Thoracic aorta (tissue), 2 donors: ENCODE measurements at regions not wholly inside any gene's neighbourhood (a gene's known extent, or its start where the extent isn't known, plus 50 kb on each side); places are given as distances from the start of the nearest gene placed in this dataset.

Source experiments
- ATAC-seq: fragments of 150-250 bp; one replicate; pipeline ENCODE4 v1.8.0; 2017; ENCODE audit warnings: low read depth; ENCODE audit not compliant: insufficient number of reproducible peaks, low FRiP score
- DNase-seq: peaks from one replicate; pipeline ENCODE4 v3.0.0-alpha.2; 2020; ENCODE audit warnings: low spot score
- H3K27ac ChIP-seq, 2 donors: fragments of 200-600 bp; sonication (generic); 1 replicate in 1 of 2; 2 replicates in 1 of 2; pipeline ENCODE4 v1.5.1; 2016; ENCODE audit warnings: mild to moderate bottlenecking in 2 of 2, moderate library complexity in 2 of 2
- H3K27me3 ChIP-seq: fragments of 200-600 bp; sonication (generic); replicated peaks from 2 replicates; pipeline ENCODE4 v1.6.0; 2016; ENCODE audit warnings: mild to moderate bottlenecking; ENCODE audit not compliant: insufficient read depth
- H3K36me3 ChIP-seq: fragments of 200-600 bp; sonication (generic); one replicate; pipeline ENCODE4 v1.5.1; 2016
- H3K4me1 ChIP-seq, 2 donors: fragments of 200-600 bp; sonication (generic); 1 replicate in 1 of 2; 2 replicates in 1 of 2; pipeline versions ENCODE4 v1.5.1 to v1.6.0; 2016; ENCODE audit warnings: low read depth in 2 of 2, mild to moderate bottlenecking in 1 of 2; ENCODE audit not compliant: control insufficient read depth in 1 of 2
- H3K4me3 ChIP-seq: fragments of 200-600 bp; sonication (generic); 2 replicates; pipeline ENCODE4 v1.5.1; 2016; ENCODE audit warnings: mild to moderate bottlenecking
- H3K9me3 ChIP-seq: fragments of 200-600 bp; sonication (generic); 2 replicates; pipeline ENCODE4 v1.5.1; 2016
- TF ChIP-seq, protein P1 (sequence below): fragments of 200-600 bp; sonication (generic); IDR thresholded peaks from one replicate; pipeline ENCODE4 v1.5.1; 2019; ENCODE audit warnings: antibody characterized with exemption

DNA sequence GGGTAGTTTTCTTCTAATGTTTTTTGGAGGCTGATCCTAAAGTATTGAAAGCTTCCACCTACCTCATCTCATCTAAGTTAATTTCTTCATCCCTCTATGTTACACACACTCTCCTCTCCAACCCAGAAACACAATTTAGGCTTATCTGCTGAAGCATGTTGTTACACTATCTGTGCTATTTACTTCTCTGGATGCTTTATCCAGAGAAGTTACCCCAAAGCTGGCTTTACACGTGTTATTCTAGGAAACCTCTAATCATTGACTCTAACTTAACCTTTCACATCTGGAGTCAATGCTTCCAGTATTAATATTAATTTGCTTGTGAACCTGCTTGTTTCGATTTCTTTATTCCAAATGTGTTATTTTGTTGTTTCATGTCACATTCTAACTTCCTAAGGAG, 87.3 kb upstream of the NMU start:
- TF ChIP-seq, protein P1, sequence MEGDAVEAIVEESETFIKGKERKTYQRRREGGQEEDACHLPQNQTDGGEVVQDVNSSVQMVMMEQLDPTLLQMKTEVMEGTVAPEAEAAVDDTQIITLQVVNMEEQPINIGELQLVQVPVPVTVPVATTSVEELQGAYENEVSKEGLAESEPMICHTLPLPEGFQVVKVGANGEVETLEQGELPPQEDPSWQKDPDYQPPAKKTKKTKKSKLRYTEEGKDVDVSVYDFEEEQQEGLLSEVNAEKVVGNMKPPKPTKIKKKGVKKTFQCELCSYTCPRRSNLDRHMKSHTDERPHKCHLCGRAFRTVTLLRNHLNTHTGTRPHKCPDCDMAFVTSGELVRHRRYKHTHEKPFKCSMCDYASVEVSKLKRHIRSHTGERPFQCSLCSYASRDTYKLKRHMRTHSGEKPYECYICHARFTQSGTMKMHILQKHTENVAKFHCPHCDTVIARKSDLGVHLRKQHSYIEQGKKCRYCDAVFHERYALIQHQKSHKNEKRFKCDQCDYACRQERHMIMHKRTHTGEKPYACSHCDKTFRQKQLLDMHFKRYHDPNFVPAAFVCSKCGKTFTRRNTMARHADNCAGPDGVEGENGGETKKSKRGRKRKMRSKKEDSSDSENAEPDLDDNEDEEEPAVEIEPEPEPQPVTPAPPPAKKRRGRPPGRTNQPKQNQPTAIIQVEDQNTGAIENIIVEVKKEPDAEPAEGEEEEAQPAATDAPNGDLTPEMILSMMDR, result no peak
- ATAC-seq, result no peak
- H3K9me3 ChIP-seq, result no peaks in the 10 kb centered on the region
- no peak for DNase-seq
- no peaks in the 10 kb centered on the region for H3K27me3 ChIP-seq
- no peak overlapping the region for H3K27ac ChIP-seq
- no peaks in the 10 kb centered on the region for H3K36me3 ChIP-seq
- H3K4me1 ChIP-seq, result no peaks in the 10 kb centered on the region
- H3K4me3 ChIP-seq, result no peak overlapping the region

DNA sequence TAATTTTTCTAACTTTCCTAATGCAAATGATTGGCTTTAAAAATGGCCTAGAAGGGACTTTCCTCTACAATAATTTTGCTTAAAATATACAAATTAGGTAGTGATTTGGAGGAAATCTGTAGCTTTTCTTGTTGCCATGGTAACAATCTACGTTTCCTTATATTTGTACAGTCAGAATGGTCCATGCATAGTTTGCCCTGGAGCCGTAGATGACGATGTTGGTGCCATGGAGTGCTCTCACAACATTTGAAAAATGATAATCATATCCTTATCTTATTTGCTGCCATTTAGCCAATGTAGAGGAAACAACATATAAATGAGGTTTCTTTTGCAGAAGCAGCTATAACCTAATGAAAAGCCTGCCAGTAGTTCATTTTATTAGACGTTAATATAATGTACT, 89.0 kb upstream of the NMU start:
- H3K36me3 ChIP-seq, result no peaks in the 10 kb centered on the region
- no peaks in the 10 kb centered on the region for H3K9me3 ChIP-seq
- ATAC-seq, result no peak
- no peak overlapping the region for H3K27ac ChIP-seq
- no peak for DNase-seq
- H3K27me3 ChIP-seq, result no peaks in the 10 kb centered on the region
- H3K4me1 ChIP-seq, result no peaks in the 10 kb centered on the region
- no peak overlapping the region for H3K4me3 ChIP-seq
- TF ChIP-seq, protein P1, result no peak

DNA sequence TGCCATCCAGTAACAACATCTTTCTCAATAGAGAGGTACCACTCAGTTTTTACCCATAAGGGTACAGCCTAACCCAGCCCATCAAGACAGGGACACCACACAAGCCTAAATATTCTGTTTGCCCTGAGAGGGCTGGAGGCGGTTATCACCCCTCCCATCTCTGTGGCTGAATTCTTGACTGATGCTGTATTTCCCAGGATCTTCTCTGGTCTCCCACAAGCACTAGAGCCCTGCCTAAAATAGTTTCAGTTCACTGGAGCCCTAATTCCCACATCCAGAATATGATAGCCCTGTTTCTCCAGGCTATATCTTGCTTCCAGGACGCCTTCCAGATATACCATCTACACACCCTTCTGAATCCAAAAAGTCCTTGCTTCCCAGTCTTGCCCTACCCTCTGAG, 91.6 kb upstream of the NMU start:
- H3K4me3 ChIP-seq, result no peak overlapping the region
- no peak overlapping the region for H3K27ac ChIP-seq
- no peaks in the 10 kb centered on the region for H3K9me3 ChIP-seq
- ATAC-seq (no peak), DNase-seq (no peak)
- H3K36me3 ChIP-seq, result no peaks in the 10 kb centered on the region
- TF ChIP-seq, protein P1, result no peak
- no peaks in the 10 kb centered on the region for H3K4me1 ChIP-seq
- H3K27me3 ChIP-seq, result no peaks in the 10 kb centered on the region

DNA sequence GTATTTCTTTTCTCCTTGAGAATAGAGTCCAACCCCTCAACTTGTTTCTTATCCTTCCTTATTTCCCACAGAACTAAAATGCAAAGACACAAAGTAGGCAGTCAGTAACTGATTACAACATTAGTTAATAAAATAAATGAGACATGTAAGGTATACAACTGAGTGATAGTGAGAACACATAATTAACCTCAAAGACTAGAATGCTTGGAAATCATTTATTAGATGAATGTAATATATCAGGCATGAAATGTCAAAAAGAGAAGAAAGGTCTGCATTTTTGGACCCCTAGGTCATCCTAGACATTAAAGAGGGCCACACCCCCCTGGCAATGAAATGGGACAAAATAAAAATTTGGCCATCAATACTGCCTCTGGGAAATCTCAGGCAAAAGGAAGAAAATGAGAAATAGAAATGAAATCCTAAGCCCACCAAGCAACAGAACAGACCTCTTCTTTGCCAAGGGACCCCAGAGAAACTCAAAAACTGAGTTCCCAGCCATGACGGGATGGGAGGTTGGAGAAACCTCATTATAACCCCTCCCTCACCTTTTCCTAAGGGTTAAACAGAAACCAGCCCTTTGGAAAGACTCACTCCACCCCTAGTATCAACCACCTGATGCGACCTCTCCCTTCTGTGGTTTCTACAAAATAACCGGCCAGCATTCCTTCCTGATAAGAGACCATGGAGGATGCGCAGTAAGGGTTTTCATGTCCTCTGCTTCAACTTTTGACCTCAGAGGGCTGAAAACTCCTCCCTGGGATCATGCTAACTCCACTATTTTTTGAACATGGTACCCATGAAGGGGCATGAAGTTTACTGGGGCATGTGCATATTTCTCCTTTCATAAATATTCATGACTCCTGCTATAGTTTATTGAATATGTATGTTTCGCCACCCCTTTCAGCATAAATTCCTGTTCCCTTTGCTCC, 90.0 kb upstream of the EXOC1L start:
- ATAC-seq (no peak), DNase-seq (no peak)
- H3K27me3 ChIP-seq, result no peaks in the 10 kb centered on the region
- H3K27ac ChIP-seq, result no peak overlapping the region
- no peaks in the 10 kb centered on the region for H3K4me1 ChIP-seq
- H3K4me3 ChIP-seq, result no peak overlapping the region
- no peaks in the 10 kb centered on the region for H3K36me3 ChIP-seq
- TF ChIP-seq, protein P1, result no peak
- no peaks in the 10 kb centered on the region for H3K9me3 ChIP-seq

- Histone ChIP-seq H3K4me3 (no peak overlapping the region), H3K36me3 (no peaks in the 10 kb centered on the region), H3K27ac (no peak overlapping the region), H3K4me1 (no peaks in the 10 kb centered on the region), H3K9me3 (no peaks in the 10 kb centered on the region), H3K27me3 (no peaks in the 10 kb centered on the region)
- ATAC-seq (no peak), DNase-seq (no peak)
- TF ChIP-seq, protein P1, result no peak
Measured at GRCh38 chr4:55730280-55730931, 89.2 kb upstream of the EXOC1L start.
